ENCODE measurements at regions not wholly inside any gene's neighbourhood (a gene's known extent, or its start where the extent isn't known, plus 50 kb on each side); places are given as distances from the start of the nearest gene placed in this dataset.
"Not testable (repeated sequence)": the region's sequence is repeated elsewhere in the genome, so short reads cannot be mapped to it uniquely, and the experiment has no call there.

DNA sequence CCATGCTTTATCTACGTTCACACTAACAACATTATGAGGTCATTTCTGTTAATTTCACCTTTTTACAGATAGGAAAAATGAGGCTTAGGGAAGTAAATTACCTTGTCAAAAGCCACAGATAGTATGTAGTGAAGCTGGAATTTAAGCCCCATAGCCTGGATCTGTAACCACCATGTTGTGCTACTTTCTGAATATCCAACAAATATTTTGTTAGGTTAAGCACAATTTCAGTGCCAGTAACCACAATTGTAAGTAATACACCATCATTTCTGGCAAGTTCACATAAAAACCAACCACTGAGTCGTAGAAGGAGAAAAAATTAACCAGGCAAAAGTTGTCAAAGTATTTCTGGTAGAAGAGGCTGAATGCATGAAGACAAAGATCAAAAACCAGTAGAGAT is 593.1 kb upstream of the CAMK1G start:
- Histone ChIP-seq H3K36me3 (ENCODE audit: insufficient read depth, low read length) (no peaks in the 10 kb centered on the region), H3K4me2 (ENCODE audit: low read length) (no peak overlapping the region), H4K20me1 (ENCODE audit: insufficient read depth, low read length) (no peaks in the 10 kb centered on the region), H2AFZ (ENCODE audit: low read length) (no peak overlapping the region), H3K9me2 (ENCODE audit: insufficient read depth, low read length) (no peaks in the 10 kb centered on the region), H3K9me3 (ENCODE audit: low read length) (no peaks in the 10 kb centered on the region), H3K4me3 (ENCODE audit: low read depth, low read length, poor library complexity, severe bottlenecking) (no peak overlapping the region), H3K79me2 (ENCODE audit: insufficient read depth, low read depth, low read length) (no peaks in the 10 kb centered on the region), H3K4me1 (ENCODE audit: insufficient read depth, low read length, poor library complexity, severe bottlenecking) (no peaks in the 10 kb centered on the region), H3K27ac (ENCODE audit: low read depth, low read length, poor library complexity, severe bottlenecking) (no peak overlapping the region)
- ChIA-PET CTCF (ENCODE audit: unreplicated experiment) (no interaction called here), POLR2A (no interaction called here)
- intact Hi-C loops (cut with micrococcal nuclease; ENCODE audit: unreplicated experiment), result no loop called here
- no TSS peak for BruUV-seq (replicated peaks)
- TF ChIP-seq, protein P1, sequence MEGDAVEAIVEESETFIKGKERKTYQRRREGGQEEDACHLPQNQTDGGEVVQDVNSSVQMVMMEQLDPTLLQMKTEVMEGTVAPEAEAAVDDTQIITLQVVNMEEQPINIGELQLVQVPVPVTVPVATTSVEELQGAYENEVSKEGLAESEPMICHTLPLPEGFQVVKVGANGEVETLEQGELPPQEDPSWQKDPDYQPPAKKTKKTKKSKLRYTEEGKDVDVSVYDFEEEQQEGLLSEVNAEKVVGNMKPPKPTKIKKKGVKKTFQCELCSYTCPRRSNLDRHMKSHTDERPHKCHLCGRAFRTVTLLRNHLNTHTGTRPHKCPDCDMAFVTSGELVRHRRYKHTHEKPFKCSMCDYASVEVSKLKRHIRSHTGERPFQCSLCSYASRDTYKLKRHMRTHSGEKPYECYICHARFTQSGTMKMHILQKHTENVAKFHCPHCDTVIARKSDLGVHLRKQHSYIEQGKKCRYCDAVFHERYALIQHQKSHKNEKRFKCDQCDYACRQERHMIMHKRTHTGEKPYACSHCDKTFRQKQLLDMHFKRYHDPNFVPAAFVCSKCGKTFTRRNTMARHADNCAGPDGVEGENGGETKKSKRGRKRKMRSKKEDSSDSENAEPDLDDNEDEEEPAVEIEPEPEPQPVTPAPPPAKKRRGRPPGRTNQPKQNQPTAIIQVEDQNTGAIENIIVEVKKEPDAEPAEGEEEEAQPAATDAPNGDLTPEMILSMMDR (conservative IDR thresholded peaks at IDR 0.05; ENCODE audit: low read length), result no peak
- no peak for DNase-seq (ENCODE audit: low spot score)

DNA sequence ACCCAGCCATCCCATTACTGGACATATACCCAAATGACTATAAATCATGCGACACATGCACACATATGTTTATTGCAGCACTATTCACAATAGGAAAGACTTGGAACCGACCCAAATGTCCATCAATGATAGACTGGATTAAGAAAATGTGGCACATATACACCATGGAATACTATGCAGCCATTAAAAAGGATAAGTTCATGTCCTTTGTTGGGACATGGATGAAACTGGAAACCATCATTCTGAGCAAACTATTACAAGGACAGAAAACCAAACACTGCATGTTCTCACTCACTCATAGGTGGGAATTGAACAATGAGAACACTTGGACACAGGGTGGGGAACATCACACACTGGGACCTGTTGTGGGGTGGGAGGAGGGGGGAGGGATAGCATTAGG is 586.5 kb upstream of the CAMK1G start:
- H3K36me3 ChIP-seq (ENCODE audit: insufficient read depth, low read length); H3K9me3 ChIP-seq (ENCODE audit: low read length); H2AFZ ChIP-seq (ENCODE audit: low read length); H3K79me2 ChIP-seq (ENCODE audit: insufficient read depth, low read depth, low read length); DNase-seq (ENCODE audit: low spot score); BruUV-seq (replicated peaks); intact Hi-C loops (cut with micrococcal nuclease; ENCODE audit: unreplicated experiment); H3K27ac ChIP-seq (ENCODE audit: low read depth, low read length, poor library complexity, severe bottlenecking); H3K4me1 ChIP-seq (ENCODE audit: insufficient read depth, low read length, poor library complexity, severe bottlenecking); CTCF ChIA-PET (ENCODE audit: unreplicated experiment); H4K20me1 ChIP-seq (ENCODE audit: insufficient read depth, low read length); POLR2A ChIA-PET; H3K4me3 ChIP-seq (ENCODE audit: low read depth, low read length, poor library complexity, severe bottlenecking); H3K4me2 ChIP-seq (ENCODE audit: low read length); H3K9me2 ChIP-seq (ENCODE audit: insufficient read depth, low read length): not testable (repeated sequence)

DNA sequence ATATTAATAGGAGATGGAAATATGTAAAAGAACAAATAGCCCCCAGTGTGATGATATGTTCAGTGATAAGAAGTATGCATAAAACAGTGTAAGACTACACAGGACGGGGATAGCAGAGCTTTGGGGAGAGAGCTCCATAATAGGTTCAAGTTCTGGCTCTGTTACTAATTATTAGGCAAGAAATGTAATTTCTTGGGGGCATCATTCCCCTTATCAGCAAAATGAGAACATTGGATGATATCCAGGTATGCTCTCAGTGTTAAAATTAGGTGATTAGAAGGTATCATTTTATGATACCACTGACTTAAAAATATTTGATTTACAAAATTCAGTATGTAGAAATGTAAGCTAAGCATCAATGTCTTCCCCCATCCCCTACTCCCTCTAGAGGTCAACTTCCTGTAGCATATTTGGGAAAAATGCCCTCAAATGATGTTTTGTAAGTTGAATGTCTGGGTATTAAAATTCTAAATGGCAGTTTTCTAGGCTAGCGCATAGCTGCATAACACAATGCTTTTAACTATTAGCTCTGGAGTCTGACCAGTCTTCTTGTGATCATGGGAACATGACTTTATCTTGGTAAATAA is 585.7 kb upstream of the CAMK1G start:
- POLR2A ChIA-PET, result interaction anchor here (0.5 to 0.6 kb wide), 2 partner anchors 126 to 1278 kb away, joined by 4 read pairs; no protein-coding TSS in a partner anchor
- CTCF ChIA-PET (ENCODE audit: unreplicated experiment), result no interaction called here
- no peaks in the 10 kb centered on the region for H3K9me2 ChIP-seq (ENCODE audit: insufficient read depth, low read length)
- H4K20me1 ChIP-seq (ENCODE audit: insufficient read depth, low read length), result no peaks in the 10 kb centered on the region
- no peak overlapping the region for H3K4me2 ChIP-seq (ENCODE audit: low read length)
- no peak overlapping the region for H3K4me3 ChIP-seq (ENCODE audit: low read depth, low read length, poor library complexity, severe bottlenecking)
- no peaks in the 10 kb centered on the region for H3K36me3 ChIP-seq (ENCODE audit: insufficient read depth, low read length)
- no peaks in the 10 kb centered on the region for H3K9me3 ChIP-seq (ENCODE audit: low read length)
- intact Hi-C loops (cut with micrococcal nuclease; ENCODE audit: unreplicated experiment), result no loop called here
- DNase-seq (ENCODE audit: low spot score), result no peak
- no peaks in the 10 kb centered on the region for H3K79me2 ChIP-seq (ENCODE audit: insufficient read depth, low read depth, low read length)
- no peak overlapping the region for H3K27ac ChIP-seq (ENCODE audit: low read depth, low read length, poor library complexity, severe bottlenecking)
- TF ChIP-seq, protein P1 (conservative IDR thresholded peaks at IDR 0.05; ENCODE audit: low read length), result peak; percentile 32; the same call in 1 of the 2 replicates
- no peak for TF ChIP-seq EZH2phosphoT487 (IDR thresholded peaks at IDR 0.05; ENCODE audit: borderline replicate concordance, low read depth, low read length)
- no peak overlapping the region for H2AFZ ChIP-seq (ENCODE audit: low read length)
- no peaks in the 10 kb centered on the region for H3K4me1 ChIP-seq (ENCODE audit: insufficient read depth, low read length, poor library complexity, severe bottlenecking)
- BruUV-seq (replicated peaks), result no TSS peak
